Type B pancreatic cell (in vitro differentiated cells): ENCODE measurements at regions not wholly inside any gene's neighbourhood (a gene's known extent, or its start where the extent isn't known, plus 50 kb on each side); places are given as distances from the start of the nearest gene placed in this dataset.
"Not testable (repeated sequence)": the region's sequence is repeated elsewhere in the genome, so short reads cannot be mapped to it uniquely, and the experiment has no call there.

Experiments used
- DNase-seq: peaks from one replicate; pipeline ENCODE4 v3.0.0; 2021; ENCODE audit warnings: mixed read lengths; ENCODE audit not compliant: unreplicated experiment; ENCODE audit errors: extremely low spot score
- H3K27ac Mint-ChIP-seq: 2 replicates; pipeline ENCODE4 v1.8.0; 2021; ENCODE audit warnings: mild to moderate bottlenecking, mixed read lengths
- H3K27me3 Mint-ChIP-seq: 2 replicates; pipeline ENCODE4 v1.8.0; 2021; ENCODE audit warnings: mixed read lengths
- H3K36me3 Mint-ChIP-seq: 2 replicates; pipeline ENCODE4 v1.8.0; 2021; ENCODE audit warnings: mixed read lengths
- H3K4me1 Mint-ChIP-seq: one replicate; pipeline ENCODE4 v1.8.0; 2021; ENCODE audit warnings: mixed read lengths; ENCODE audit not compliant: unreplicated experiment
- H3K4me3 Mint-ChIP-seq: 2 replicates; pipeline ENCODE4 v1.8.0; 2021; ENCODE audit warnings: mild to moderate bottlenecking, mixed read lengths
- H3K9me3 Mint-ChIP-seq: 2 replicates; pipeline ENCODE4 v1.8.0; 2021; ENCODE audit warnings: mixed read lengths
- CTCF ChIP-seq: fragments of 200-600 bp; sonication (generic); conservative IDR thresholded peaks from 2 replicates; pipeline ENCODE4 v1.5.0; 2021; ENCODE audit warnings: antibody characterized with exemption, mild to moderate bottlenecking

- Mint-ChIP-seq H3K36me3 (no peaks in the 10 kb centered on the region), H3K4me1 (peaks cover 6% of the 10 kb centered on the region), H3K4me3 (no peak overlapping the region), H3K9me3 (peaks cover 5% of the 10 kb centered on the region), H3K27ac (no peak overlapping the region), H3K27me3 (no peaks in the 10 kb centered on the region)
- TF ChIP-seq CTCF = no peak
- no peak for DNase-seq
These were observed 632.9 kb downstream of the EPHA3 start for GRCh38 chr3:89740080-89740880.

GRCh38 chr3:89740881-89741177 is 633.4 kb downstream of the EPHA3 start:
- peaks cover 6% of the 10 kb centered on the region for H3K4me1 Mint-ChIP-seq
- TF ChIP-seq CTCF = no peak
- no peak for DNase-seq
- no peaks in the 10 kb centered on the region for H3K27me3 Mint-ChIP-seq
- no peak overlapping the region for H3K4me3 Mint-ChIP-seq
- H3K27ac Mint-ChIP-seq = no peak overlapping the region
- H3K36me3 Mint-ChIP-seq = no peaks in the 10 kb centered on the region
- peaks cover 5% of the 10 kb centered on the region for H3K9me3 Mint-ChIP-seq

GRCh38 chr3:89742546-89742945 is 635.1 kb downstream of the EPHA3 start:
- peaks cover 5% of the 10 kb centered on the region for H3K9me3 Mint-ChIP-seq
- H3K4me1 Mint-ChIP-seq = no peaks in the 10 kb centered on the region
- no peak overlapping the region for H3K4me3 Mint-ChIP-seq
- no peak for TF ChIP-seq CTCF
- no peaks in the 10 kb centered on the region for H3K36me3 Mint-ChIP-seq
- no peak for DNase-seq
- H3K27ac Mint-ChIP-seq = no peak overlapping the region
- no peaks in the 10 kb centered on the region for H3K27me3 Mint-ChIP-seq

GRCh38 chr3:89747541-89748278 is 640.3 kb downstream of the EPHA3 start:
- not testable (repeated sequence) for H3K4me1 Mint-ChIP-seq, H3K4me3 Mint-ChIP-seq, H3K27me3 Mint-ChIP-seq

GRCh38 chr3:89762405-89762804 is 655.0 kb downstream of the EPHA3 start:
- no peak overlapping the region for H3K4me3 Mint-ChIP-seq
- H3K27ac Mint-ChIP-seq = no peak overlapping the region
- no peak for TF ChIP-seq CTCF
- no peaks in the 10 kb centered on the region for H3K9me3 Mint-ChIP-seq
- no peak for DNase-seq
- H3K27me3 Mint-ChIP-seq = no peaks in the 10 kb centered on the region
- no peaks in the 10 kb centered on the region for H3K4me1 Mint-ChIP-seq
- no peaks in the 10 kb centered on the region for H3K36me3 Mint-ChIP-seq

More at GRCh38 chr3:89747541-89748278, 640.3 kb downstream of the EPHA3 start:
- H3K27ac Mint-ChIP-seq, H3K36me3 Mint-ChIP-seq, DNase-seq, H3K9me3 Mint-ChIP-seq: not testable (repeated sequence)

- Mint-ChIP-seq H3K4me1 (peaks cover 17% of the 10 kb centered on the region), H3K4me3 (no peak overlapping the region), H3K9me3 (no peaks in the 10 kb centered on the region), H3K27me3 (no peaks in the 10 kb centered on the region), H3K27ac (no peak overlapping the region), H3K36me3 (no peaks in the 10 kb centered on the region)
- DNase-seq = no peak
- peak; percentile 32 for TF ChIP-seq CTCF
These were observed 676.0 kb downstream of the EPHA3 start for GRCh38 chr3:89783341-89783927.
